Endothelial cell of umbilical vein (primary cell): ENCODE measurements at regions not wholly inside any gene's neighbourhood (a gene's known extent, or its start where the extent isn't known, plus 50 kb on each side); places are given as distances from the start of the nearest gene placed in this dataset.

Source experiments
- BruUV-seq: library from RNA; stranded (reverse); fragments of 400-500 nt; replicated peaks from 2 replicates; lab custom pipeline; 2021; lab: Mats Ljungman, UMichigan
- CTCF ChIA-PET: fragments of 300-600, 350-600 bp; sonication (Branson Sonifier 250); formaldehyde crosslinking; loops from one replicate; lab custom pipeline; 2021; ENCODE audit warnings: antibody characterized with exemption, inconsistent platforms; lab: Charles Lee
- POLR2A ChIA-PET: fragments of 300-600, 350-600 bp; sonication (Branson Sonifier 250); formaldehyde crosslinking; loops from one replicate; lab custom pipeline; 2021; ENCODE audit warnings: antibody characterized with exemption, inconsistent platforms; lab: Charles Lee
- DNase-seq: peaks from one replicate; pipeline ENCODE4 v3.0.0-alpha.2; 2011; ENCODE audit warnings: low read depth, low spot score
- FAIRE-seq: peaks from 2 replicates; lab custom pipeline; 2011; peaks lifted over from hg19 to GRCh38; lab: Jason Lieb, UNC
- H2AFZ ChIP-seq: 2 replicates; pipeline ENCODE4 v1.6.0; 2012; ENCODE audit warnings: low read depth, low read length, control low read depth, inconsistent platforms
- H3K27ac ChIP-seq: 2 replicates; pipeline ENCODE4 v1.5.1; 2011; ENCODE audit warnings: low read depth, mild to moderate bottlenecking, control low read depth, low read length, moderate library complexity; ENCODE audit not compliant: insufficient read depth
- H3K27me3 ChIP-seq, 2 experiments: 2 replicates each; pipeline versions ENCODE4 v1.6.0 to v1.6.1; 2011; ENCODE audit warnings: low read length in 2 of 2, mixed read lengths in 1 of 2; ENCODE audit not compliant: control insufficient read depth in 2 of 2, insufficient read depth in 2 of 2
- H3K36me3 ChIP-seq, 2 experiments: 2 replicates in 1 of 2; 3 replicates in 1 of 2; pipeline ENCODE4 v1.5.1; 2011; ENCODE audit warnings: low read length in 2 of 2, mild to moderate bottlenecking in 1 of 2, moderate library complexity in 1 of 2; ENCODE audit not compliant: control insufficient read depth in 2 of 2, insufficient read depth in 2 of 2; ENCODE audit errors: extremely low read depth in 1 of 2
- H3K4me1 ChIP-seq: 3 replicates; pipeline ENCODE4 v1.5.1; 2011; ENCODE audit warnings: mild to moderate bottlenecking, low read length; ENCODE audit not compliant: control insufficient read depth, insufficient read depth; ENCODE audit errors: extremely low read depth
- H3K4me2 ChIP-seq: 2 replicates; pipeline ENCODE4 v1.6.1; 2011; ENCODE audit warnings: low read length, control low read depth, mixed read lengths; ENCODE audit not compliant: insufficient read depth
- H3K4me3 ChIP-seq, 3 experiments: fragments of 200-600 bp in 1 of 3; sonication (generic), shearing (Covaris generic) in 1 of 3; replicated peaks in 1 of 3; 2 replicates each; pipeline ENCODE4 v1.5.1; 2011 to 2016; ENCODE audit warnings: control low read depth in 3 of 3, low read length in 3 of 3, mild to moderate bottlenecking in 2 of 3, inconsistent platforms in 1 of 3, low read depth in 1 of 3, moderate library complexity in 1 of 3; ENCODE audit not compliant: insufficient read depth in 1 of 3
- H3K79me2 ChIP-seq: 2 replicates; pipeline ENCODE4 v1.6.0; 2012; ENCODE audit warnings: low read length, inconsistent platforms; ENCODE audit not compliant: control insufficient read depth, insufficient read depth
- H3K9ac ChIP-seq: replicated peaks from 2 replicates; pipeline ENCODE3; 2011; ENCODE audit warnings: low read length, control low read depth; ENCODE audit not compliant: insufficient read depth; ENCODE audit errors: extremely low read depth
- H3K9me1 ChIP-seq: replicated peaks from 3 replicates; pipeline ENCODE4 v1.6.0; 2011; ENCODE audit warnings: mild to moderate bottlenecking, low read length; ENCODE audit not compliant: control insufficient read depth, insufficient read depth; ENCODE audit errors: extremely low read depth
- H3K9me3 ChIP-seq: replicated peaks from 2 replicates; pipeline ENCODE4 v1.5.1; 2012; ENCODE audit warnings: low read length, inconsistent platforms; ENCODE audit not compliant: control insufficient read depth, insufficient read depth
- H4K20me1 ChIP-seq: replicated peaks from 2 replicates; pipeline ENCODE3; 2011; ENCODE audit warnings: mild to moderate bottlenecking, low read length; ENCODE audit not compliant: control insufficient read depth, insufficient read depth; ENCODE audit errors: extremely low read depth
- CTCF ChIP-seq, 2 donors: IDR thresholded peaks; 1 replicate in 1 of 2; 2 replicates in 1 of 2; pipeline ENCODE4 v1.5.1; 2011; ENCODE audit warnings: low read length in 2 of 2, mild to moderate bottlenecking in 2 of 2, moderate library complexity in 2 of 2, control low read depth in 1 of 2, inconsistent platforms in 1 of 2, low read depth in 1 of 2; ENCODE audit not compliant: insufficient read depth in 1 of 2; ENCODE audit errors: extremely low read depth in 1 of 2
- EZH2 ChIP-seq: IDR thresholded peaks from 2 replicates; pipeline ENCODE4 v1.6.1; 2012; ENCODE audit warnings: borderline replicate concordance, low read depth, mild to moderate bottlenecking, moderate library complexity, low read length, inconsistent platforms; ENCODE audit not compliant: severe bottlenecking
- FOS ChIP-seq: IDR thresholded peaks from 2 replicates; pipeline ENCODE4 v1.6.1; 2011; ENCODE audit warnings: mild to moderate bottlenecking, low read length, moderate library complexity, borderline replicate concordance; ENCODE audit not compliant: insufficient read depth
- GATA2 ChIP-seq: IDR thresholded peaks from 2 replicates; pipeline ENCODE4 v1.7.0; 2011; ENCODE audit warnings: low read depth, mild to moderate bottlenecking, moderate library complexity, mixed read lengths, low read length; ENCODE audit not compliant: insufficient read length, insufficient read depth
- JUN ChIP-seq: IDR thresholded peaks from 2 replicates; pipeline ENCODE4 v1.6.1; 2011; ENCODE audit warnings: borderline replicate concordance, low read depth; ENCODE audit not compliant: insufficient read length, insufficient read depth
- MAX ChIP-seq: IDR thresholded peaks from 2 replicates; pipeline ENCODE4 v1.6.1; 2011; ENCODE audit not compliant: insufficient read depth, insufficient read length
- MYC ChIP-seq: IDR thresholded peaks from one replicate; pipeline ENCODE4 v1.6.1; 2011; ENCODE audit warnings: mild to moderate bottlenecking, low read depth, low read length
- POLR2A ChIP-seq: IDR thresholded peaks from 2 replicates; pipeline ENCODE4 v1.6.1; 2012; ENCODE audit warnings: low read depth, mild to moderate bottlenecking, control low read depth, low read length
- POLR2AphosphoS5 ChIP-seq: IDR thresholded peaks from 2 replicates; pipeline ENCODE4 v1.6.1; 2012; ENCODE audit warnings: low read depth, mild to moderate bottlenecking, control low read depth, low read length, moderate library complexity; ENCODE audit not compliant: insufficient read depth
- dilution Hi-C: fragments of 300-500 bp; cut with MboI; formaldehyde crosslinking; loops from one replicate; pipeline ENCODE4 v1.15.0; 2019; ENCODE audit warnings: low sequenced_read_pairs; ENCODE audit not compliant: extremely low pct_ligation_motif_present
- intact Hi-C: fragments of 100-400 bp; cut with micrococcal nuclease; formaldehyde crosslinking; loops from one replicate; pipeline ENCODE4 v1.10.0; 2022

- H3K27me3 ChIP-seq: no peaks in the 10 kb centered on the region
- H3K9me3 ChIP-seq: no peaks in the 10 kb centered on the region
- no peaks in the 10 kb centered on the region for H3K79me2 ChIP-seq
- no TSS peak for BruUV-seq
- ChIA-PET CTCF (no interaction called here), POLR2A (no interaction called here)
- no peaks in the 10 kb centered on the region for H3K4me1 ChIP-seq
- no peaks in the 10 kb centered on the region for H3K9me1 ChIP-seq
- TF ChIP-seq POLR2AphosphoS5 (no peak), FOS (no peak), EZH2 (no peak), POLR2A (no peak), MYC (no peak), CTCF (IDR thresholded peaks at IDR 0.05; ENCODE audit: extremely low read depth in 1 of 2, insufficient read depth in 1 of 2, low read depth in 1 of 2, low read length in 2 of 2) (no peak), JUN (no peak), MAX (no peak), GATA2 (no peak)
- no peaks in the 10 kb centered on the region for H3K36me3 ChIP-seq
- DNase-seq (no peak), FAIRE-seq (no peak)
- no peak overlapping the region for H2AFZ ChIP-seq
- H4K20me1 ChIP-seq: no peaks in the 10 kb centered on the region
- H3K9ac ChIP-seq: no peak overlapping the region
- H3K4me3 ChIP-seq: no peak overlapping the region
- dilution Hi-C loops: no loop called here
- H3K27ac ChIP-seq: no peak overlapping the region
- intact Hi-C loops: no loop called here
- no peak overlapping the region for H3K4me2 ChIP-seq
These were observed 150.5 kb upstream of the MIR17HG start for GRCh38 chr13:91196958-91197357.
